HEK293 (cell line): ENCODE measurements at regions not wholly inside any gene's neighbourhood (a gene's known extent, or its start where the extent isn't known, plus 50 kb on each side); places are given as distances from the start of the nearest gene placed in this dataset.

Source experiments
- CTCF ChIA-PET: fragments of 350-600 bp; formaldehyde crosslinking; extraction: SDS; loops from one replicate; lab custom pipeline; 2021; ENCODE audit warnings: antibody characterized with exemption; lab: Yijun Ruan, JAX
- POLR2A ChIA-PET: fragments of 300-600 bp; formaldehyde crosslinking; extraction: SDS; loops from one replicate; lab custom pipeline; 2020; ENCODE audit warnings: antibody characterized with exemption, inconsistent platforms; lab: Yijun Ruan, JAX
- H3K27ac ChIP-seq: fragments of 200-500 bp; sonication (Bioruptor generic); 2 replicates; pipeline ENCODE4 v1.5.1; 2014; ENCODE audit warnings: low read depth, low read length, control low read depth, inconsistent platforms; ENCODE audit errors: extremely low read depth
- H3K36me3 ChIP-seq, 2 experiments: fragments of 200-500 bp in 1 of 2; sonication (Bioruptor generic) in 1 of 2; 1 replicate in 1 of 2; 2 replicates in 1 of 2; pipeline ENCODE4 v1.5.1; 2014 to 2017; ENCODE audit warnings: inconsistent platforms in 2 of 2, low read length in 2 of 2; ENCODE audit not compliant: control insufficient read depth in 2 of 2, insufficient read depth in 1 of 2
- H3K4me1 ChIP-seq: fragments of 200-500 bp; sonication (Bioruptor generic); 2 replicates; pipeline ENCODE4 v1.5.1; 2014; ENCODE audit warnings: mild to moderate bottlenecking, low read length, inconsistent platforms; ENCODE audit not compliant: control insufficient read depth, insufficient read depth
- H3K4me3 ChIP-seq: 2 replicates; pipeline ENCODE4 v1.5.1; 2011; ENCODE audit warnings: low read depth, mild to moderate bottlenecking, control low read depth, low read length, moderate library complexity
- H3K9me3 ChIP-seq: fragments of 200-500 bp; sonication (Bioruptor generic); 2 replicates; pipeline ENCODE4 v1.5.1; 2014; ENCODE audit warnings: low read depth, low read length, inconsistent platforms; ENCODE audit not compliant: control insufficient read depth, insufficient read depth
- BCL11A ChIP-seq: fragments of 450-650 bp; formaldehyde crosslinking; IDR thresholded peaks from 2 replicates; pipeline ENCODE4 v1.5.1; 2016; ENCODE audit warnings: low read depth, missing biosample characterization, missing genetic modification characterization
- REPIN1 ChIP-seq: fragments of 450-650 bp; formaldehyde crosslinking; IDR thresholded peaks from 2 replicates; pipeline ENCODE4 v1.5.1; 2017; ENCODE audit warnings: missing biosample characterization, missing genetic modification characterization, low read depth
- TRIM28 ChIP-seq: IDR thresholded peaks from 2 replicates; pipeline ENCODE4 v1.6.1; 2011; ENCODE audit warnings: low read length, control low read depth, borderline replicate concordance
- YY1 ChIP-seq: fragments of 450-650 bp; formaldehyde crosslinking; IDR thresholded peaks from 2 replicates; pipeline ENCODE4 v1.5.1; 2018; ENCODE audit warnings: missing biosample characterization, missing genetic modification characterization
- YY2 ChIP-seq: fragments of 450-650 bp; formaldehyde crosslinking; IDR thresholded peaks from 2 replicates; pipeline ENCODE4 v1.5.1; 2016; ENCODE audit warnings: missing biosample characterization, missing genetic modification characterization
- ZFP3 ChIP-seq: fragments of 450-650 bp; formaldehyde crosslinking; IDR thresholded peaks from 2 replicates; pipeline ENCODE4 v1.5.1; 2016; ENCODE audit warnings: low read depth, missing biosample characterization, missing genetic modification characterization
- ZIC2 ChIP-seq: fragments of 450-650 bp; formaldehyde crosslinking; IDR thresholded peaks from 2 replicates; pipeline ENCODE4 v1.5.1; 2016; ENCODE audit warnings: missing biosample characterization, missing genetic modification characterization
- ZNF335 ChIP-seq: fragments of 450-650 bp; formaldehyde crosslinking; conservative IDR thresholded peaks from 2 replicates; pipeline ENCODE4 v1.5.1; 2016; ENCODE audit warnings: missing biosample characterization, missing genetic modification characterization
- ZNF394 ChIP-seq: fragments of 450-650 bp; formaldehyde crosslinking; IDR thresholded peaks from 2 replicates; pipeline ENCODE4 v1.5.1; 2016; ENCODE audit warnings: missing biosample characterization, missing genetic modification characterization, mild to moderate bottlenecking, moderate library complexity, borderline replicate concordance
- ZNF48 ChIP-seq: fragments of 450-650 bp; formaldehyde crosslinking; IDR thresholded peaks from 2 replicates; pipeline ENCODE4 v1.5.1; 2016; ENCODE audit warnings: missing biosample characterization, missing genetic modification characterization
- ZNF560 ChIP-seq: fragments of 450-650 bp; formaldehyde crosslinking; IDR thresholded peaks from 2 replicates; pipeline ENCODE4 v1.5.1; 2017; ENCODE audit warnings: missing biosample characterization, missing genetic modification characterization, borderline replicate concordance
- ZNF623 ChIP-seq: fragments of 450-650 bp; formaldehyde crosslinking; IDR thresholded peaks from 2 replicates; pipeline ENCODE4 v1.5.1; 2016; ENCODE audit warnings: missing biosample characterization, missing genetic modification characterization
- ZNF629 ChIP-seq: fragments of 450-650 bp; formaldehyde crosslinking; IDR thresholded peaks from 2 replicates; pipeline ENCODE4 v1.5.1; 2017; ENCODE audit warnings: missing biosample characterization, missing genetic modification characterization
- ZNF664 ChIP-seq: fragments of 450-650 bp; formaldehyde crosslinking; IDR thresholded peaks from 2 replicates; pipeline ENCODE4 v1.5.1; 2016; ENCODE audit warnings: missing biosample characterization, missing genetic modification characterization
- ZNF677 ChIP-seq: fragments of 450-650 bp; IDR thresholded peaks from 2 replicates; pipeline ENCODE4 v1.5.0; 2018; ENCODE audit warnings: missing biosample characterization, mild to moderate bottlenecking, missing genetic modification characterization, moderate library complexity
- ZNF707 ChIP-seq: fragments of 450-650 bp; formaldehyde crosslinking; IDR thresholded peaks from 2 replicates; pipeline ENCODE4 v1.5.1; 2016; ENCODE audit warnings: missing biosample characterization, missing genetic modification characterization
- ZNF76 ChIP-seq: fragments of 450-650 bp; formaldehyde crosslinking; IDR thresholded peaks from 2 replicates; pipeline ENCODE4; 2016; ENCODE audit warnings: low read depth, missing biosample characterization, missing genetic modification characterization, borderline replicate concordance
- TF ChIP-seq, protein P1 (sequence below): fragments of 450-650 bp; formaldehyde crosslinking; IDR thresholded peaks from 2 replicates; pipeline ENCODE4 v1.5.1; 2017; ENCODE audit warnings: missing biosample characterization, missing genetic modification characterization
- TF ChIP-seq, protein P2 (sequence below): IDR thresholded peaks from 2 replicates; pipeline ENCODE4 v1.6.1; 2011; ENCODE audit warnings: mild to moderate bottlenecking, low read depth, low read length, borderline replicate concordance
- TF ChIP-seq, protein P3 (sequence below): fragments of 450-650 bp; formaldehyde crosslinking; IDR thresholded peaks from 2 replicates; pipeline ENCODE4 v1.5.1; 2016; ENCODE audit warnings: missing biosample characterization, missing genetic modification characterization
- TF ChIP-seq, protein P4 (sequence below): fragments of 450-650 bp; formaldehyde crosslinking; conservative IDR thresholded peaks from 2 replicates; pipeline ENCODE4 v1.5.1; 2016; ENCODE audit warnings: low read depth, missing biosample characterization, missing genetic modification characterization

DNA sequence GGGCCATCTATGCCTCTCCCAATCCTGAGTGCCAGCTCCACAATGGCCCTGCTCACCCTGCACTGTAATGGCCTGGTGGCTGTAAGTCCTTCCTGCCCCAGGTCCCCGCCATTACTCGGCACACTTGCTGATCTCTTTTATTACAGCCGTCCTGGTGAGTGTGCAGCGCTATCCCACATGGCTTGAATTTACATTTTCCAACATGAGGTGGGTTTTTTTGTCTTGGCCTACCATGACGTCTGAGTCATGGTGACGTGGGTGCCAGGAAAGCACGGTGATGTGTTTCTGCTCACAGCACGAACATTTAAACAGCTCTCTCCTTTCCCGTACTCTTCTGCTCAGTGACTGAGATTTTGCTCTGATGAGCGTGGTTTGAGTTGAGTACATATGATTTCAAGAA lies 55.2 kb upstream of the FOXF1 start:
- no peaks in the 10 kb centered on the region for H3K36me3 ChIP-seq
- no peak overlapping the region for H3K4me3 ChIP-seq
- CTCF ChIA-PET, result no interaction called here
- POLR2A ChIA-PET, result no interaction called here
- H3K27ac ChIP-seq, result no peak overlapping the region
- H3K4me1 ChIP-seq, result no peaks in the 10 kb centered on the region
- H3K9me3 ChIP-seq, result no peaks in the 10 kb centered on the region
- TF ChIP-seq ZNF76 (tag by site-specific recombination) (no peak), YY2 (tag by site-specific recombination) (no peak), REPIN1 (tag by site-specific recombination) (no peak), ZNF560 (no peak), ZNF623 (tag by site-specific recombination) (no peak), ZIC2 (tag by site-specific recombination) (no peak), ZNF664 (tag by site-specific recombination) (no peak), YY1 (tag by site-specific recombination) (no peak), BCL11A (tag by site-specific recombination) (no peak), ZNF629 (tag by site-specific recombination) (no peak)
- TF ChIP-seq, protein P1, sequence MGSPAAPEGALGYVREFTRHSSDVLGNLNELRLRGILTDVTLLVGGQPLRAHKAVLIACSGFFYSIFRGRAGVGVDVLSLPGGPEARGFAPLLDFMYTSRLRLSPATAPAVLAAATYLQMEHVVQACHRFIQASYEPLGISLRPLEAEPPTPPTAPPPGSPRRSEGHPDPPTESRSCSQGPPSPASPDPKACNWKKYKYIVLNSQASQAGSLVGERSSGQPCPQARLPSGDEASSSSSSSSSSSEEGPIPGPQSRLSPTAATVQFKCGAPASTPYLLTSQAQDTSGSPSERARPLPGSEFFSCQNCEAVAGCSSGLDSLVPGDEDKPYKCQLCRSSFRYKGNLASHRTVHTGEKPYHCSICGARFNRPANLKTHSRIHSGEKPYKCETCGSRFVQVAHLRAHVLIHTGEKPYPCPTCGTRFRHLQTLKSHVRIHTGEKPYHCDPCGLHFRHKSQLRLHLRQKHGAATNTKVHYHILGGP (tag by site-specific recombination), result no peak
- TF ChIP-seq, protein P2, sequence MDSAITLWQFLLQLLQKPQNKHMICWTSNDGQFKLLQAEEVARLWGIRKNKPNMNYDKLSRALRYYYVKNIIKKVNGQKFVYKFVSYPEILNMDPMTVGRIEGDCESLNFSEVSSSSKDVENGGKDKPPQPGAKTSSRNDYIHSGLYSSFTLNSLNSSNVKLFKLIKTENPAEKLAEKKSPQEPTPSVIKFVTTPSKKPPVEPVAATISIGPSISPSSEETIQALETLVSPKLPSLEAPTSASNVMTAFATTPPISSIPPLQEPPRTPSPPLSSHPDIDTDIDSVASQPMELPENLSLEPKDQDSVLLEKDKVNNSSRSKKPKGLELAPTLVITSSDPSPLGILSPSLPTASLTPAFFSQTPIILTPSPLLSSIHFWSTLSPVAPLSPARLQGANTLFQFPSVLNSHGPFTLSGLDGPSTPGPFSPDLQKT, result no peak
- TF ChIP-seq, all 188 proteins: peak for 0

DNA sequence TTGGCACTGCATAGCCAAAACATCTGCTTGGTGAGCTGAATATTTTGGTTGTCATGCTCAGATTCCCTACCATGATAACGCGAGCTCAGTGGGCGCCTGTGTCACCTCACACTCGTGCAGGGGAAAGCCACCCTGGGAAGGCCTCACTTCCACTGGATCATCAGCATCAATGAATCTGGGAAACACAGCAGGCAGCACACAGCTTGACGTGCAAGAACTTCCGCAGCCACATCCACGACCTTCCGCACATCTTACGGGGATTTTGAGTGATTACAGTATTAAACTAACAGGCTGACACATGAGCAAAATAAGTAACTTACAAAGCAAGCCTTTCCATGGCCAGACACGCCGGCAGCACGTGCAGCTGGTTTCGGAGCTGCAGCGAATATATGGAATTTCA lies 54.7 kb upstream of the FOXF1 start:
- CTCF ChIA-PET, result no interaction called here
- POLR2A ChIA-PET, result no interaction called here

DNA sequence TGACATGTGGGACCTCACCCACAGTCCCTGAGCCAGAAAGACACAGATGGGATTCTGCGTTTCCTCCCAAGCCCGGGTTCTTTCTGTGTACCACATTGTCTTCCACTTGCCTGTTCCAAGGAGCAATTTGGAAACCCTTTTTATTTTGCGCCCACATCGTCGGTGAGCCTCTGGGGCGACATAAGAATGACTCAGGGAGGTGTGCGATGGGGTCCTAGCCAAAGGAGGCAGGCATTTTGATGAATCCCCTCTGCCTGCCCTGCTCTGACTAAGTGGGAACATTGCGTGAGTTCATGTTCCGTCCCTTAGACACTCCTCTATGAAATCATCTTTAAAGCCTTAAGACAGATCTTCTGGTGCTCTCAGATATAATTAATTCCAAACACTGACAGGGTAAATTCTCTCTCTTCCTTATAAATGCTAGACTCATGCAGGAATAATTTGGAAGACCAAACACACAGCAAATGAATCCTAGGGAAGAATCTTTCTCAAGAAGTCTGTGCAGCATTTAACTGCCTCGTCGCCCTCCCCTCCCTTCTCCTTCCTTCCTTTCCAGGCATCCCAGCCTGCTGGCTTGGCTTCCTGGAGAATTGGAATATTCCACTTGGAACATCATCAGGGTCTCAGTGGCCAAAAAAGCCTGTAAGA lies 52.7 kb upstream of the FOXF1 start:
- no peak overlapping the region for H3K4me3 ChIP-seq
- ChIA-PET CTCF (interaction anchor here (2.0 kb wide), 1 partner anchor 117 kb away, joined by 8 read pairs; no protein-coding TSS in a partner anchor), POLR2A (no interaction called here)
- H3K36me3 ChIP-seq, result no peaks in the 10 kb centered on the region
- no peak overlapping the region for H3K27ac ChIP-seq
- no peaks in the 10 kb centered on the region for H3K4me1 ChIP-seq
- H3K9me3 ChIP-seq, result no peaks in the 10 kb centered on the region
- peak; percentile 34; the same call in 1 of the 2 replicates for TF ChIP-seq ZNF335 (tag by site-specific recombination)
- TF ChIP-seq ZNF394, result no peak
- TF ChIP-seq, protein P3, sequence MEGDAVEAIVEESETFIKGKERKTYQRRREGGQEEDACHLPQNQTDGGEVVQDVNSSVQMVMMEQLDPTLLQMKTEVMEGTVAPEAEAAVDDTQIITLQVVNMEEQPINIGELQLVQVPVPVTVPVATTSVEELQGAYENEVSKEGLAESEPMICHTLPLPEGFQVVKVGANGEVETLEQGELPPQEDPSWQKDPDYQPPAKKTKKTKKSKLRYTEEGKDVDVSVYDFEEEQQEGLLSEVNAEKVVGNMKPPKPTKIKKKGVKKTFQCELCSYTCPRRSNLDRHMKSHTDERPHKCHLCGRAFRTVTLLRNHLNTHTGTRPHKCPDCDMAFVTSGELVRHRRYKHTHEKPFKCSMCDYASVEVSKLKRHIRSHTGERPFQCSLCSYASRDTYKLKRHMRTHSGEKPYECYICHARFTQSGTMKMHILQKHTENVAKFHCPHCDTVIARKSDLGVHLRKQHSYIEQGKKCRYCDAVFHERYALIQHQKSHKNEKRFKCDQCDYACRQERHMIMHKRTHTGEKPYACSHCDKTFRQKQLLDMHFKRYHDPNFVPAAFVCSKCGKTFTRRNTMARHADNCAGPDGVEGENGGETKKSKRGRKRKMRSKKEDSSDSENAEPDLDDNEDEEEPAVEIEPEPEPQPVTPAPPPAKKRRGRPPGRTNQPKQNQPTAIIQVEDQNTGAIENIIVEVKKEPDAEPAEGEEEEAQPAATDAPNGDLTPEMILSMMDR, result no peak
- TF ChIP-seq, protein P4, sequence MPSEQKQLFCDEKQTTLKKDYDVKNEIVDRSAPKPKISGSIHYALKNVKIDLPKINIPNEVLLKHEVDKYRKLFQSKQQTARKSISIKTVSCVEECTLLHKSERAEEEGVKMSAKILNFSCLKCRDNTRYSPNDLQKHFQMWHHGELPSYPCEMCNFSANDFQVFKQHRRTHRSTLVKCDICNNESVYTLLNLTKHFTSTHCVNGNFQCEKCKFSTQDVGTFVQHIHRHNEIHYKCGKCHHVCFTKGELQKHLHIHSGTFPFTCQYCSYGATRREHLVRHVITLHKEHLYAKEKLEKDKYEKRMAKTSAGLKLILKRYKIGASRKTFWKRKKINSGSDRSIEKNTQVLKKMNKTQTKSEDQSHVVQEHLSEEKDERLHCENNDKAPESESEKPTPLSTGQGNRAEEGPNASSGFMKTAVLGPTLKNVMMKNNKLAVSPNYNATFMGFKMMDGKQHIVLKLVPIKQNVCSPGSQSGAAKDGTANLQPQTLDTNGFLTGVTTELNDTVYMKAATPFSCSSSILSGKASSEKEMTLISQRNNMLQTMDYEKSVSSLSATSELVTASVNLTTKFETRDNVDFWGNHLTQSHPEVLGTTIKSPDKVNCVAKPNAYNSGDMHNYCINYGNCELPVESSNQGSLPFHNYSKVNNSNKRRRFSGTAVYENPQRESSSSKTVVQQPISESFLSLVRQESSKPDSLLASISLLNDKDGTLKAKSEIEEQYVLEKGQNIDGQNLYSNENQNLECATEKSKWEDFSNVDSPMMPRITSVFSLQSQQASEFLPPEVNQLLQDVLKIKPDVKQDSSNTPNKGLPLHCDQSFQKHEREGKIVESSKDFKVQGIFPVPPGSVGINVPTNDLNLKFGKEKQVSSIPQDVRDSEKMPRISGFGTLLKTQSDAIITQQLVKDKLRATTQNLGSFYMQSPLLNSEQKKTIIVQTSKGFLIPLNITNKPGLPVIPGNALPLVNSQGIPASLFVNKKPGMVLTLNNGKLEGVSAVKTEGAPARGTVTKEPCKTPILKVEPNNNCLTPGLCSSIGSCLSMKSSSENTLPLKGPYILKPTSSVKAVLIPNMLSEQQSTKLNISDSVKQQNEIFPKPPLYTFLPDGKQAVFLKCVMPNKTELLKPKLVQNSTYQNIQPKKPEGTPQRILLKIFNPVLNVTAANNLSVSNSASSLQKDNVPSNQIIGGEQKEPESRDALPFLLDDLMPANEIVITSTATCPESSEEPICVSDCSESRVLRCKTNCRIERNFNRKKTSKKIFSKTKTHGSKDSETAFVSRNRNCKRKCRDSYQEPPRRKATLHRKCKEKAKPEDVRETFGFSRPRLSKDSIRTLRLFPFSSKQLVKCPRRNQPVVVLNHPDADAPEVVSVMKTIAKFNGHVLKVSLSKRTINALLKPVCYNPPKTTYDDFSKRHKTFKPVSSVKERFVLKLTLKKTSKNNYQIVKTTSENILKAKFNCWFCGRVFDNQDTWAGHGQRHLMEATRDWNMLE (tag by site-specific recombination), result no peak

More for the DNA sequence above, 54.7 kb upstream of the FOXF1 start:
- Histone ChIP-seq H3K36me3 (no peaks in the 10 kb centered on the region), H3K9me3 (no peaks in the 10 kb centered on the region), H3K4me3 (no peak overlapping the region), H3K27ac (no peak overlapping the region), H3K4me1 (no peaks in the 10 kb centered on the region)
- TF ChIP-seq TRIM28 (no peak), ZFP3 (tag by site-specific recombination) (no peak), ZNF707 (no peak), ZIC2 (tag by site-specific recombination) (peak; percentile 19; the same call in 1 of the 2 replicates), ZNF677 (tag by site-specific recombination) (no peak), ZNF48 (tag by site-specific recombination) (no peak)
